ENCODE measurements at regions not wholly inside any gene's neighbourhood (a gene's known extent, or its start where the extent isn't known, plus 50 kb on each side); places are given as distances from the start of the nearest gene placed in this dataset.

- no peak for DNase-seq (ENCODE audit: extremely low read depth, low read depth)
- TF ChIP-seq, protein P1, sequence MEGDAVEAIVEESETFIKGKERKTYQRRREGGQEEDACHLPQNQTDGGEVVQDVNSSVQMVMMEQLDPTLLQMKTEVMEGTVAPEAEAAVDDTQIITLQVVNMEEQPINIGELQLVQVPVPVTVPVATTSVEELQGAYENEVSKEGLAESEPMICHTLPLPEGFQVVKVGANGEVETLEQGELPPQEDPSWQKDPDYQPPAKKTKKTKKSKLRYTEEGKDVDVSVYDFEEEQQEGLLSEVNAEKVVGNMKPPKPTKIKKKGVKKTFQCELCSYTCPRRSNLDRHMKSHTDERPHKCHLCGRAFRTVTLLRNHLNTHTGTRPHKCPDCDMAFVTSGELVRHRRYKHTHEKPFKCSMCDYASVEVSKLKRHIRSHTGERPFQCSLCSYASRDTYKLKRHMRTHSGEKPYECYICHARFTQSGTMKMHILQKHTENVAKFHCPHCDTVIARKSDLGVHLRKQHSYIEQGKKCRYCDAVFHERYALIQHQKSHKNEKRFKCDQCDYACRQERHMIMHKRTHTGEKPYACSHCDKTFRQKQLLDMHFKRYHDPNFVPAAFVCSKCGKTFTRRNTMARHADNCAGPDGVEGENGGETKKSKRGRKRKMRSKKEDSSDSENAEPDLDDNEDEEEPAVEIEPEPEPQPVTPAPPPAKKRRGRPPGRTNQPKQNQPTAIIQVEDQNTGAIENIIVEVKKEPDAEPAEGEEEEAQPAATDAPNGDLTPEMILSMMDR (IDR thresholded peaks at IDR 0.05; ENCODE audit: low read depth, low read length): no peak
Measured at GRCh38 chr1:192418552-192419285, 101.9 kb downstream of the RGS21 start.

- TF ChIP-seq, protein P1 (IDR thresholded peaks at IDR 0.05; ENCODE audit: low read depth, low read length): no peak
- no peak for DNase-seq (ENCODE audit: extremely low read depth, low read depth)
Measured at GRCh38 chr1:192430644-192431043, 113.9 kb downstream of the RGS21 start.

GRCh38 chr1:192435704-192436103 is 118.9 kb downstream of the RGS21 start:
- TF ChIP-seq, protein P1 (IDR thresholded peaks at IDR 0.05; ENCODE audit: low read depth, low read length): no peak
- DNase-seq (ENCODE audit: extremely low read depth, low read depth): no peak

GRCh38 chr1:192436441-192437078 is 119.8 kb downstream of the RGS21 start:
- TF ChIP-seq, protein P1 (IDR thresholded peaks at IDR 0.05; ENCODE audit: low read depth, low read length): no peak
- DNase-seq (ENCODE audit: extremely low read depth, low read depth): no peak

GRCh38 chr1:192438737-192439136 is 121.9 kb downstream of the RGS21 start:
- TF ChIP-seq, protein P1 (IDR thresholded peaks at IDR 0.05; ENCODE audit: low read depth, low read length): no peak
- DNase-seq (ENCODE audit: extremely low read depth, low read depth): no peak

DNA sequence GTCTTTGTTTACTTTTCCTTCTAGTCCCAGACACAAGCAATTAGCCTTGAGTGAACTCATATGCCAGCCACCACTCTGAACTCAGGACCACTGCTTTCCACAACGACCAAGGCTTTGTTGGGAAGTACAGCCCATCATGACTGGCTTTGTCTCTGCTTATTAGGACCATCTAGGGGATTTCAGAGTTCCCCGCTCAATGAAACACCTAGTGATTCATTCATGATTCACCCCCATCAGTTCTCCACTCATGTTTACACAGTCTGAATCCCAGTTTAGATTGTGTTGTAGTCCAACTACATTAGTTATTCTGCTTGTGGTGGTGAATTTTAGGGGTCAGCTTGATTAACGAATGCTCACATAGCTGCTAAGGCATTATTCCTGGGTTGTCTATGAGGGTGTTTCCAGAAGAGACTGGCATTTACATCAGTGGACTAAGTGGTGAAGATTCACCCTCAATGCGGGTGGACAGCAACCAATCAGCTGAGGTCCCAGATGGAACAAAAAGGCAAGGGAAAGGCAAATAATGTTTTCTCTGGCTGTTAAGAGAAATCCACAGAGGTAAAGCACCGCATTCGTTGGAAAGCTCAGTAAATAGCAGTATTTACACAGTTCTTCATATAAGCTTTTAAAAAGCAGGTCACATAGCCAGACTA is 122.7 kb downstream of the RGS21 start:
- TF ChIP-seq, protein P1 (IDR thresholded peaks at IDR 0.05; ENCODE audit: low read depth, low read length): no peak
- DNase-seq (ENCODE audit: extremely low read depth, low read depth): peak; percentile 3

DNA sequence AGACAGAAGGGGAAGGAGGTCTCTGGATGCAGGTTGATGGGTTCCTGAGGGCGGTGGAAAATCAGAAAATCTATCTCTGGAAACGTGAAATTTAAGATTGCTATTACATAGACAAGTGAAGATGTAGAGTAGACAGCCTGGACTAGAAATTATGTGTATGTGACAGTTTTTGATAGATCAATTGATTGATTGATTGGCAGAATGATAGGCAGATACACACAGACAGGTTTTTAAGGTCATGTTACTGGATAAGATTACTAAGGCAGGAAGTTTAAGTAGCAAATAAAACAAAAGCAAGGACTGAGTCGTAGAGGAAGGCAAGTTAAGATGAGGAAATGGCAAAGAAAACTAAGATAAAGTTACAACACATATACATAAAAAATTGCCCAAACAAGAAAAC is 124.7 kb downstream of the RGS21 start:
- DNase-seq (ENCODE audit: extremely low read depth, low read depth): no peak
- TF ChIP-seq, protein P1 (IDR thresholded peaks at IDR 0.05; ENCODE audit: low read depth, low read length): no peak
